HepG2 (cell line): ENCODE measurements at regions not wholly inside any gene's neighbourhood (a gene's known extent, or its start where the extent isn't known, plus 50 kb on each side); places are given as distances from the start of the nearest gene placed in this dataset.

Experiments used
- ATAC-seq: fragments of 200-7000 bp; cut with Tn5 transposase; 3 replicates; pipeline ENCODE4 v1.9.1; 2020; ENCODE audit warnings: mild to moderate bottlenecking, moderate library complexity
- BruUV-seq: library from RNA; stranded (reverse); fragments of 400-500 nt; replicated peaks from 2 replicates; lab custom pipeline; 2021; lab: Mats Ljungman, UMichigan
- CTCF ChIA-PET: fragments of 300-600 bp; formaldehyde crosslinking; extraction: SDS; loops from one replicate; lab custom pipeline; 2021; ENCODE audit warnings: low total read pairs, inconsistent platforms, low intra/inter-chr PET ratio; lab: Yijun Ruan, JAX
- POLR2A ChIA-PET: fragments of 350-600 bp; sonication (Branson Sonifier 250); formaldehyde crosslinking; loops from one replicate; lab custom pipeline; 2020; ENCODE audit warnings: antibody characterized with exemption, inconsistent platforms; lab: Yijun Ruan, JAX
- DNase-seq: peaks from one replicate; pipeline ENCODE4 v3.0.0-alpha.2; 2015; ENCODE audit warnings: low spot score
- FAIRE-seq: peaks from 3 replicates; lab custom pipeline; 2011; peaks lifted over from hg19 to GRCh38; lab: Jason Lieb, UNC
- H2AFZ ChIP-seq: one replicate; pipeline ENCODE4 v1.6.1; 2011; ENCODE audit warnings: low read length, inconsistent platforms
- H3K27ac ChIP-seq: fragments of 300-600 bp; 3 replicates; pipeline ENCODE4 v1.8.0; 2011; ENCODE audit warnings: mixed run types, mild to moderate bottlenecking, mixed read lengths, low read length, inconsistent platforms; ENCODE audit not compliant: insufficient read depth; ENCODE audit errors: extremely low read length
- H3K27me3 ChIP-seq, 2 experiments: fragments of 200-600 bp in 1 of 2; 2 replicates in 1 of 2; 3 replicates in 1 of 2; pipeline versions ENCODE4 v1.6.0 to v1.8.0; 2011; ENCODE audit warnings: low read length in 2 of 2, mild to moderate bottlenecking in 2 of 2, moderate library complexity in 2 of 2, inconsistent platforms in 1 of 2; ENCODE audit not compliant: insufficient read depth in 2 of 2, control insufficient read depth in 1 of 2
- H3K36me3 ChIP-seq, 2 experiments: fragments of 200-600 bp in 1 of 2; replicated peaks in 1 of 2; 2 replicates in 1 of 2; 3 replicates in 1 of 2; pipeline versions ENCODE4 v1.5.1 to v1.8.0; 2011; ENCODE audit warnings: low read length in 2 of 2, inconsistent platforms in 1 of 2; ENCODE audit not compliant: insufficient read depth in 2 of 2, control insufficient read depth in 1 of 2
- H3K4me1 ChIP-seq: 2 replicates; pipeline ENCODE4 v1.5.1; 2012; ENCODE audit warnings: low read length, inconsistent platforms; ENCODE audit not compliant: insufficient read depth
- H3K4me2 ChIP-seq: 2 replicates; pipeline ENCODE4 v1.6.0; 2011; ENCODE audit warnings: low read depth, low read length, inconsistent platforms
- H3K4me3 ChIP-seq, 3 experiments: fragments of 200-600 bp in 1 of 3; sonication (generic), shearing (Covaris generic) in 1 of 3; replicated peaks in 1 of 3; 2 replicates each; pipeline ENCODE4 v1.5.1; 2011 to 2016; ENCODE audit warnings: low read length in 3 of 3, inconsistent platforms in 2 of 3, low read depth in 2 of 3, mild to moderate bottlenecking in 2 of 3, control low read depth in 1 of 3, mixed read lengths in 1 of 3; ENCODE audit not compliant: insufficient read depth in 1 of 3
- H3K79me2 ChIP-seq: one replicate; pipeline ENCODE4 v1.6.1; 2011; ENCODE audit warnings: low read length, inconsistent platforms; ENCODE audit not compliant: insufficient read depth
- H3K9ac ChIP-seq: 2 replicates; pipeline ENCODE4 v1.6.0; 2011; ENCODE audit warnings: mild to moderate bottlenecking, low read depth, low read length, inconsistent platforms; ENCODE audit not compliant: insufficient read depth
- H3K9me3 ChIP-seq: 2 replicates; pipeline ENCODE4 v1.5.1; 2012; ENCODE audit warnings: mild to moderate bottlenecking, low read length
- H4K20me1 ChIP-seq: 2 replicates; pipeline ENCODE4 v1.6.0; 2011; ENCODE audit warnings: inconsistent platforms, mild to moderate bottlenecking, low read length, moderate library complexity; ENCODE audit not compliant: insufficient read depth
- PHB2 ChIP-seq: fragments of 450-650 bp; IDR thresholded peaks from 2 replicates; pipeline ENCODE4 v1.6.1; 2018; ENCODE audit not compliant: partially characterized antibody
- RBFOX2 ChIP-seq: fragments of 200-400 bp; formaldehyde crosslinking; IDR thresholded peaks from 2 replicates; pipeline ENCODE4 v1.6.1; 2017; ENCODE audit warnings: low read depth, mild to moderate bottlenecking, low read length
- SAFB2 ChIP-seq: sonication (generic); formaldehyde crosslinking; IDR thresholded peaks from 2 replicates; pipeline ENCODE4 v1.5.1; 2020; ENCODE audit warnings: missing genetic modification reagents, low read depth, mild to moderate bottlenecking, borderline replicate concordance
- ZNF160 ChIP-seq: sonication (generic); formaldehyde crosslinking; IDR thresholded peaks from 2 replicates; pipeline ENCODE4 v1.8.0; 2022; ENCODE audit warnings: mild to moderate bottlenecking, inconsistent platforms, missing genetic modification reagents
- ZNF34 ChIP-seq: sonication (generic); formaldehyde crosslinking; IDR thresholded peaks from 2 replicates; pipeline ENCODE4 v1.4.0; 2020; ENCODE audit warnings: mild to moderate bottlenecking, missing genetic modification reagents, borderline replicate concordance
- ZNF569 ChIP-seq: sonication (generic); formaldehyde crosslinking; IDR thresholded peaks from 2 replicates; pipeline ENCODE4 v1.5.0; 2020; ENCODE audit warnings: mild to moderate bottlenecking, missing genetic modification reagents, moderate library complexity, borderline replicate concordance
- WGBS: methylation state at CpG from one replicate; pipeline ENCODE4 v1.1.6; 2017; ENCODE audit warnings: low lambda C conversion rate; 5-methylcytosine and 5-hydroxymethylcytosine counted together
- in situ Hi-C: cut with HindIII; loops from 2 replicates; pipeline ENCODE4 v1.10.0; 2017; ENCODE audit warnings: low pct_unique_long_range_greater_than_20kb; ENCODE audit not compliant: extremely low pct_ligation_motif_present
- intact Hi-C: fragments of 100-400 bp; cut with micrococcal nuclease; formaldehyde crosslinking; loops from one replicate; pipeline ENCODE4 v1.10.0; 2022; ENCODE audit not compliant: unreplicated experiment
- TF ChIP-seq, protein P1 (sequence below): sonication (generic); formaldehyde crosslinking; IDR thresholded peaks from 2 replicates; pipeline ENCODE4 v1.4.0; 2020; ENCODE audit warnings: missing genetic modification reagents
- TF ChIP-seq, protein P2 (sequence below): sonication (generic); formaldehyde crosslinking; IDR thresholded peaks from 2 replicates; pipeline ENCODE4 v1.4.0; 2020; ENCODE audit warnings: mild to moderate bottlenecking, missing genetic modification reagents

DNA sequence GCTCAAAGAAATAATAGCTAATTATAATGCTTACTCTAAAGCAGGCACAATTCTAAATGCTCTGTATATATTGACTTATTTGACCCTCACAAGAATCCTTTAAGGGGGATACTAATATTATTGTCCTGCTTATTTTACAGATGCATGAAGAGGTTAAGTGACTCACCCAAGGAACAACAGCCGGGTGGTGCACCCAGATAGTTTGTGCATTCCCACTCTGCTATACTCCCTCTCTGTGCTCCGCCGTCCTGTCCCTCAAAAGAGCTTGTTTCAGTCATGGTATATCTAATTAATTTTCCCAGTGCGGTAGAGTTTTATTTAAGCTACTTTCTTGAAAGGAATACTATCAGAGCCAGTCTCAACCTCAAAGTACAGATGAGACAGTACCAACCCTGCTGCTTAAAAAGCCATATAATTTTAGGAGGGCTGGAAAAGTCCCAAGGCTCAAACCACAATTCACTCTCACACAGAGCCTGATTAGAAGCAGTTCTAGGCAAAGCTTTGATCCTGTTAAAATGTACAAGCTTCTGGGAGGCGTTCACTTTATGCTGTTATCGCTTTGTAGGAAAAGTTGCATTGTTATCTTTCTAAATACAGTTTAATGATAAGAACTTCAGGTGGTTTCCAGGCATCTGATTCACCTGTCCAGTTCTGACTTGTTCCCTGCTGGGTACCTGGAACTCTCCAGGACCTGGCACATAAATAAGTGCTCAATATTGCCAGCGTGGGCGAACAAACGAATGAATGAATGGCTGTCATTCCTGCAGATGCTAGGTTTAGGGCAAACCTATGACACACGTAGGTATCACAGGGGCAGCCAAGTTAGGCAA, 261.5 kb upstream of the KLF14 start:
- Histone ChIP-seq H3K9ac (no peak overlapping the region), H3K27ac (no peak overlapping the region), H2AFZ (no peak overlapping the region), H3K4me3 (no peak overlapping the region), H3K27me3 (no peaks in the 10 kb centered on the region), H3K9me3 (no peaks in the 10 kb centered on the region), H4K20me1 (peaks cover 16% of the 10 kb centered on the region), H3K4me1 (peaks cover 65% of the 10 kb centered on the region), H3K4me2 (no peak overlapping the region), H3K79me2 (peaks cover 24% of the 10 kb centered on the region), H3K36me3 (peaks cover 0 to 3% of the 10 kb centered on the region in 2 experiments; a peak in 2 of 5 replicates)
- in situ Hi-C loops (no loop called here), intact Hi-C loops (loop anchor here (5.0 kb wide), 1 partner anchor 53 kb away; no protein-coding TSS in a partner anchor)
- POLR2A ChIA-PET: interaction anchor here (0.6 kb wide), 1 partner anchor 88 kb away, joined by 3 read pairs; no protein-coding TSS in a partner anchor
- ATAC-seq: no peak
- CTCF ChIA-PET: no interaction called here
- no peak for FAIRE-seq
- DNase-seq: no peak
- 81% methylated on average over 10 of the region's 10 CpGs for WGBS
- no TSS peak for BruUV-seq
- TF ChIP-seq ZNF34 (CRISPR knock-in tag) (no peak), PHB2 (no peak), ZNF569 (CRISPR knock-in tag) (no peak), RBFOX2 (no peak), SAFB2 (CRISPR knock-in tag) (no peak), ZNF160 (no peak)
- TF ChIP-seq, protein P1, sequence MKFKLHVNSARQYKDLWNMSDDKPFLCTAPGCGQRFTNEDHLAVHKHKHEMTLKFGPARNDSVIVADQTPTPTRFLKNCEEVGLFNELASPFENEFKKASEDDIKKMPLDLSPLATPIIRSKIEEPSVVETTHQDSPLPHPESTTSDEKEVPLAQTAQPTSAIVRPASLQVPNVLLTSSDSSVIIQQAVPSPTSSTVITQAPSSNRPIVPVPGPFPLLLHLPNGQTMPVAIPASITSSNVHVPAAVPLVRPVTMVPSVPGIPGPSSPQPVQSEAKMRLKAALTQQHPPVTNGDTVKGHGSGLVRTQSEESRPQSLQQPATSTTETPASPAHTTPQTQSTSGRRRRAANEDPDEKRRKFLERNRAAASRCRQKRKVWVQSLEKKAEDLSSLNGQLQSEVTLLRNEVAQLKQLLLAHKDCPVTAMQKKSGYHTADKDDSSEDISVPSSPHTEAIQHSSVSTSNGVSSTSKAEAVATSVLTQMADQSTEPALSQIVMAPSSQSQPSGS: no peak
- TF ChIP-seq, protein P2, sequence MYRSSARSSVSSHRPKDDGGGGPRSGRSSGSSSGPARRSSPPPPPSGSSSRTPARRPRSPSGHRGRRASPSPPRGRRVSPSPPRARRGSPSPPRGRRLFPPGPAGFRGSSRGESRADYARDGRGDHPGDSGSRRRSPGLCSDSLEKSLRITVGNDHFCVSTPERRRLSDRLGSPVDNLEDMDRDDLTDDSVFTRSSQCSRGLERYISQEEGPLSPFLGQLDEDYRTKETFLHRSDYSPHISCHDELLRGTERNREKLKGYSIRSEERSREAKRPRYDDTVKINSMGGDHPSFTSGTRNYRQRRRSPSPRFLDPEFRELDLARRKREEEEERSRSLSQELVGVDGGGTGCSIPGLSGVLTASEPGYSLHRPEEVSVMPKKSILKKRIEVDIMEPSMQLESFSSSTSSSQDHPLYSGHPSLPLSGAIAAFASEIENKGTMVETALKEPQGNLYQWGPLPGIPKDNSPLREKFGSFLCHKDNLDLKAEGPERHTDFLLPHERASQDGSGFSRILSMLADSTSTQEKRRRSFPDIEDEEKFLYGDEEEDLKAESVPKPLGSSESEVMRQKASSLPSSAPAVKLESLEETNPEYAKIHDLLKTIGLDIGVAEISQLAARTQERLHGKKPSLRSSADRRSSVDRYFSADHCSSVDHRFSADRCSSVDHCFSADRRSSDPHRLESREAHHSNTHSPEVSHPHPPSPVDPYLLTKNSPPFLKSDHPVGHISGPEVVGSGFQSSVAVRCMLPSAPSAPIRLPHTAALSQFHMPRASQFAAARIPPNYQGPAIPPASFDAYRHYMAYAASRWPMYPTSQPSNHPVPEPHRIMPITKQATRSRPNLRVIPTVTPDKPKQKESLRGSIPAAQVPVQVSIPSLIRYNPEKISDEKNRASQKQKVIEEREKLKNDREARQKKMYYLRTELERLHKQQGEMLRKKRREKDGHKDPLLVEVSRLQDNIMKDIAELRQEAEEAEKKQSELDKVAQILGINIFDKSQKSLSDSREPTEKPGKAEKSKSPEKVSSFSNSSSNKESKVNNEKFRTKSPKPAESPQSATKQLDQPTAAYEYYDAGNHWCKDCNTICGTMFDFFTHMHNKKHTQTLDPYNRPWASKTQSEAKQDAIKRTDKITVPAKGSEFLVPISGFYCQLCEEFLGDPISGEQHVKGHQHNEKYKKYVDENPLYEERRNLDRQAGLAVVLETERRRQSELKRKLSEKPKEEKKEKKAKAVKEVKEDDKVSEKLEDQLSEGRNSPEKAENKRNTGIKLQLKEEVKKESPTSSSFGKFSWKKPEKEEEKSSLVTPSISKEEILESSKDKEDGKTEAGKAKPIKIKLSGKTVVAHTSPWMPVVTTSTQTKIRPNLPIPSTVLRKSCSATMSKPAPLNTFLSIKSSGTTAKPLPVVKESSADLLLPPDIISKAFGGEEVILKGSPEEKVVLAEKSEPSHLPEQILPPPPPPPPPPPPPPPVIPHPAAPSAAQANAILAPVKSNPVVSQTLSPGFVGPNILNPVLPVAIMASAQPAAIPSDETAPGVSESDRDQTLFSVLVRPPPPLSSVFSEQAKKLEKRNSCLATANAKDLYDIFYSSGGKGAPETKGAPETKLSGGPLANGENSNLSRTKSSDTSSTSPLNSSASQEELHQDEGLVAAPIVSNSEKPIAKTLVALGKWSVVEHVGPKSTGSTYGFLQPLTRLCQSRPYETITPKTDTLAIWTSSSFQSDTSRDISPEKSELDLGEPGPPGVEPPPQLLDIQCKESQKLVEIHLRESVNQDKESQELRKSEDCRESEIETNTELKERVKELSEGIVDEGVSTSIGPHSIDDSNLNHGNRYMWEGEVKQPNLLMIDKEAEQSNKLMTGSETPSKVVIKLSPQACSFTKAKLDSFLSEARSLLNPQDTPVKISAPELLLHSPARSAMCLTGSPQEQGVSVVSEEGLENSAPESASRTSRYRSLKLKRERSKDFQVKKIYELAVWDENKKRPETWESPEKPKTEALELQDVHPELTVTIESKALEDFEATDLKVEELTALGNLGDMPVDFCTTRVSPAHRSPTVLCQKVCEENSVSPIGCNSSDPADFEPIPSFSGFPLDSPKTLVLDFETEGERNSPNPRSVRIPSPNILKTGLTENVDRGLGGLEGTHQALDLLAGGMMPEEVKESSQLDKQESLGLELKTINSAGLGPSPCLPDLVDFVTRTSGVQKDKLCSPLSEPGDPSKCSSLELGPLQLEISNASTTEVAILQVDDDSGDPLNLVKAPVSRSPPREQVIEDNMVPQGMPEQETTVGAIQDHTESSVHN (CRISPR knock-in tag): no peak
